HG03196 (cell line): ENCODE measurements at regions not wholly inside any gene's neighbourhood (a gene's known extent, or its start where the extent isn't known, plus 50 kb on each side); places are given as distances from the start of the nearest gene placed in this dataset.
"Not testable (repeated sequence)": the region's sequence is repeated elsewhere in the genome, so short reads cannot be mapped to it uniquely, and the experiment has no call there.

Experiments
- ATAC-seq: cut with Tn5 transposase; IDR thresholded peaks from one replicate; pipeline ENCODE4 v1.9.1; 2021; ENCODE audit not compliant: unreplicated experiment

GRCh38 chrY:7810359-7810758 lies 898.8 kb upstream of the AMELY start:
- ATAC-seq: no peak

- ATAC-seq: no peak
These were observed 895.9 kb upstream of the AMELY start for GRCh38 chrY:7807516-7807870.

- ATAC-seq: no peak
These were observed 895.3 kb upstream of the AMELY start for GRCh38 chrY:7806592-7807515.

GRCh38 chrY:7805624-7806023 lies 894.1 kb upstream of the AMELY start:
- ATAC-seq: no peak

GRCh38 chrY:7803737-7804136 lies 892.2 kb upstream of the AMELY start:
- ATAC-seq: no peak

GRCh38 chrY:7796128-7796527 lies 884.6 kb upstream of the AMELY start:
- no peak for ATAC-seq

GRCh38 chrY:7794441-7794840 lies 882.9 kb upstream of the AMELY start:
- ATAC-seq: no peak

GRCh38 chrY:7793989-7794388 lies 882.4 kb upstream of the AMELY start:
- ATAC-seq: no peak

GRCh38 chrY:7792431-7792830 lies 880.9 kb upstream of the AMELY start:
- no peak for ATAC-seq

- ATAC-seq: no peak
These were observed 869.9 kb upstream of the AMELY start for GRCh38 chrY:7781501-7781900.

- not testable (repeated sequence) for ATAC-seq
These were observed 863.9 kb upstream of the AMELY start for GRCh38 chrY:7775436-7775835.

- ATAC-seq: no peak
These were observed 860.2 kb upstream of the AMELY start for GRCh38 chrY:7771771-7772170.

GRCh38 chrY:7769790-7770375 lies 858.3 kb upstream of the AMELY start:
- no peak for ATAC-seq

- ATAC-seq: no peak
These were observed 857.3 kb upstream of the AMELY start for GRCh38 chrY:7768901-7769300.

GRCh38 chrY:7753711-7754110 lies 842.2 kb upstream of the AMELY start:
- no peak for ATAC-seq

- ATAC-seq: no peak
These were observed 835.2 kb upstream of the AMELY start for GRCh38 chrY:7746781-7747180.

GRCh38 chrY:7745581-7745901 lies 834.0 kb upstream of the AMELY start:
- no peak for ATAC-seq

GRCh38 chrY:7744691-7745580 lies 833.4 kb upstream of the AMELY start:
- no peak for ATAC-seq

GRCh38 chrY:7736847-7737365 lies 825.4 kb upstream of the AMELY start:
- ATAC-seq: no peak

- no peak for ATAC-seq
These were observed 820.1 kb upstream of the AMELY start for GRCh38 chrY:7731651-7732050.

- no peak for ATAC-seq
These were observed 819.1 kb upstream of the AMELY start for GRCh38 chrY:7730664-7731063.

GRCh38 chrY:7730071-7730470 lies 818.5 kb upstream of the AMELY start:
- no peak for ATAC-seq
